NCI-H1417 (cell line): ENCODE measurements at regions not wholly inside any gene's neighbourhood (a gene's known extent, or its start where the extent isn't known, plus 50 kb on each side); places are given as distances from the start of the nearest gene placed in this dataset.
"Not testable (repeated sequence)": the region's sequence is repeated elsewhere in the genome, so short reads cannot be mapped to it uniquely, and the experiment has no call there.

Experiments
- DNase-seq, 3 experiments: peaks; one replicate each; lab custom pipeline; 2025; lab: John Stamatoyannopoulos, UW

GRCh38 chr4:186814535-186815070 lies 90.9 kb upstream of the FAT1 start:
- DNase-seq: no peak

GRCh38 chr4:186819342-186820086 lies 95.9 kb upstream of the FAT1 start:
- no peak for DNase-seq

GRCh38 chr4:186820391-186820891 lies 96.8 kb upstream of the FAT1 start:
- DNase-seq: peak in 1 of 3 experiments; percentile 10

GRCh38 chr4:186823989-186824388 lies 100.3 kb upstream of the FAT1 start:
- DNase-seq: no peak

- no peak for DNase-seq
Measured at GRCh38 chr4:186825069-186825468, 101.4 kb upstream of the FAT1 start.

- no peak for DNase-seq
Measured at GRCh38 chr4:186826006-186826405, 102.3 kb upstream of the FAT1 start.

GRCh38 chr4:186826846-186827533 lies 103.3 kb upstream of the FAT1 start:
- no peak for DNase-seq

GRCh38 chr4:186827534-186827897 lies 103.9 kb upstream of the FAT1 start:
- no peak for DNase-seq

GRCh38 chr4:186829097-186829496 lies 105.4 kb upstream of the FAT1 start:
- DNase-seq: no peak

- DNase-seq: peak in 1 of 3 experiments; percentile 5
Measured at GRCh38 chr4:186829740-186830449, 106.2 kb upstream of the FAT1 start.

GRCh38 chr4:186831574-186831973 lies 107.9 kb upstream of the FAT1 start:
- no peak for DNase-seq

- no peak for DNase-seq
Measured at GRCh38 chr4:186832906-186833305, 109.2 kb upstream of the FAT1 start.

GRCh38 chr4:186837463-186837862 lies 113.8 kb upstream of the FAT1 start:
- not testable (repeated sequence) for DNase-seq

- no peak for DNase-seq
Measured at GRCh38 chr4:186838295-186838694, 114.6 kb upstream of the FAT1 start.

GRCh38 chr4:186839122-186840037 lies 115.7 kb upstream of the FAT1 start:
- no peak for DNase-seq

GRCh38 chr4:186840222-186840701 lies 116.6 kb upstream of the FAT1 start:
- DNase-seq: no peak

GRCh38 chr4:186840771-186841301 lies 117.2 kb upstream of the FAT1 start:
- no peak for DNase-seq

GRCh38 chr4:186844059-186844681 lies 120.5 kb upstream of the FAT1 start:
- DNase-seq: no peak

- no peak for DNase-seq
Measured at GRCh38 chr4:186845137-186845842, 121.6 kb upstream of the FAT1 start.

- DNase-seq: no peak
Measured at GRCh38 chr4:186846426-186846825, 122.8 kb upstream of the FAT1 start.
